ENCODE measurements at regions not wholly inside any gene's neighbourhood (a gene's known extent, or its start where the extent isn't known, plus 50 kb on each side); places are given as distances from the start of the nearest gene placed in this dataset.
A peak's percentile ranks its signal among the peaks of the same experiment; 100 is the strongest.
"Not testable (repeated sequence)": the region's sequence is repeated elsewhere in the genome, so short reads cannot be mapped to it uniquely, and the experiment has no call there.

DNA sequence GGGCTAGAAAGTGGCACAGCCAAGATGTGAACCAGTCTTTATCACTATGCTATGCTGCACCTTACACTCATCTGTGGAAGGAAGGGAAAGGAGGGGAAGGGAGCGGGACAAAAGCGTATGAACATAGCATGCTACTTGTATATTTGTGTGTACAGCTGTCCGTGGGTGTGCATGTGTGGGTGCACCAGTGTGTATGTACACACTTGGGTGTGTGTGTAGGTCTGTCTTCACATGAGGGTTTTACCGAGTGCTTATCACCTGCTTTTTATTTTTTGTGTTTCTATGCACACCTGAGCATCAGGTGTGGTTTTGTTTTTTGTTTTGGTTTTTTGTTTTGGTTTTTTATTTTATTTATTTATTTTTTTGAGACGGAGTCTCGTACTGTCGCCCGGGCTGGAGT, 255.7 kb downstream of the RRAGC start:
- H3K36me3 Mint-ChIP-seq (ENCODE audit: low read depth), result no peaks in the 10 kb centered on the region
- H3K4me1 Mint-ChIP-seq (ENCODE audit: low read depth), result no peaks in the 10 kb centered on the region
- intact Hi-C loops (cut with micrococcal nuclease), result no loop called here
- H3K4me3 Mint-ChIP-seq, result no peak overlapping the region
- peaks cover 5% of the 10 kb centered on the region for H3K27me3 Mint-ChIP-seq (ENCODE audit: insufficient read depth)
- no peaks in the 10 kb centered on the region for H3K9me3 Mint-ChIP-seq
- no peak for DNase-seq (ENCODE audit: low spot score)
- H3K27ac Mint-ChIP-seq, result no peak overlapping the region

GRCh38 chr1:38600905-38601304, 258.7 kb downstream of the RRAGC start:
- Mint-ChIP-seq H3K9me3 (no peaks in the 10 kb centered on the region), H3K4me3 (no peak overlapping the region), H3K36me3 (ENCODE audit: low read depth) (no peaks in the 10 kb centered on the region), H3K27me3 (ENCODE audit: insufficient read depth) (peaks cover 11% of the 10 kb centered on the region), H3K4me1 (ENCODE audit: low read depth) (no peaks in the 10 kb centered on the region), H3K27ac (no peak overlapping the region)
- intact Hi-C loops (cut with micrococcal nuclease), result no loop called here
- DNase-seq (ENCODE audit: low spot score), result no peak

- no peak for DNase-seq (ENCODE audit: low spot score)
- Mint-ChIP-seq H3K9me3 (peaks cover under 1% of the 10 kb centered on the region), H3K4me1 (ENCODE audit: low read depth) (no peaks in the 10 kb centered on the region), H3K27ac (no peak overlapping the region), H3K4me3 (no peak overlapping the region), H3K27me3 (ENCODE audit: insufficient read depth) (peaks cover 11% of the 10 kb centered on the region), H3K36me3 (ENCODE audit: low read depth) (no peaks in the 10 kb centered on the region)
- intact Hi-C loops (cut with micrococcal nuclease), result no loop called here
Measured at GRCh38 chr1:38600286-38600685, 259.3 kb downstream of the RRAGC start.

GRCh38 chr1:38598118-38598517, 261.5 kb downstream of the RRAGC start:
- intact Hi-C loops (cut with micrococcal nuclease), result no loop called here
- Mint-ChIP-seq H3K9me3 (peaks cover 12% of the 10 kb centered on the region), H3K4me1 (ENCODE audit: low read depth) (no peaks in the 10 kb centered on the region), H3K36me3 (ENCODE audit: low read depth) (no peaks in the 10 kb centered on the region), H3K4me3 (no peak overlapping the region), H3K27ac (no peak overlapping the region), H3K27me3 (ENCODE audit: insufficient read depth) (peaks cover 17% of the 10 kb centered on the region)
- DNase-seq (ENCODE audit: low spot score), result no peak

DNA sequence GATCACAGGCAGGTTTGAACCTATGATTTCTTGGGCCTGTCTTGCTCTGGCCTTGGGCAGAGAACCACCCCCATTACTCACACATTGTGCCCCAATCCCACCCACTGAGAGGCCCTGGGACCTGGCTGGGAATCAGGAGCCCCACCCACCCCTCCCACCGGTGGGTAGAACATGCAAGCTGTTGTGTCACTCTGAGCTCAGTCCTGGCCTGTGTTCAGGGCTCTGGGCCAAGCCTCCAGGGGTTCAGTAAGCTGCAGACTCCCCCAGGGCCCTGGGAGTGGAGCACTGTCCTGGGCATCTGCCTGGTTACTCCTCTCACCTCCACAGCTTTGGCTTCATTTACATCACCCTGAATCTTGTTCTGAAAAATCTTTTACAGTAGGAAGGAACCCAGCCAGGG, 270.5 kb downstream of the RRAGC start:
- Mint-ChIP-seq H3K27me3 (ENCODE audit: insufficient read depth) (peaks cover 10% of the 10 kb centered on the region), H3K27ac (no peak overlapping the region), H3K4me1 (ENCODE audit: low read depth) (peaks cover 11% of the 10 kb centered on the region), H3K9me3 (peaks cover 8% of the 10 kb centered on the region), H3K4me3 (no peak overlapping the region), H3K36me3 (ENCODE audit: low read depth) (no peaks in the 10 kb centered on the region)
- intact Hi-C loops (cut with micrococcal nuclease), result loop anchor here (5.0 to 10.0 kb wide), 2 partner anchors 246 to 547 kb away; no protein-coding TSS in a partner anchor
- no peak for DNase-seq (ENCODE audit: low spot score)

DNA sequence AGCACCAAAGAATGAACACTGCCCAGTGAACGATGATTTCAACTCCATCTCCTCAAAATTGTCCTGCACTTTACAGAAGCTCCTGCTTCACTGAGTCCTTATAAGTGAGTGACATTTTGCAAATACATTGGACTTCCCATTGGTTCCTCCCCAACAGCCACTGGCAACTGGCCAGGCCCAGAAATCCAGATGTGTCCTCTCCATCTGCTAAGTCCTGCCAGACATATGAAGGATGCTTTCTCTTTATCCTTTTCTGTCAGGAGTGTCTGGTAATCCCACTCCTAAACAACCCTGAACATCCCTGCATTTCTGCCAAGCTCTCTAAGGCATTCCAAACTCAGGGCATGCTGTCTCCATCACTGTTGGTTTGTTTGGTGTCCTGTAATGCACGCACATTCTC, 271.8 kb downstream of the RRAGC start:
- no peaks in the 10 kb centered on the region for H3K36me3 Mint-ChIP-seq (ENCODE audit: low read depth)
- H3K27me3 Mint-ChIP-seq (ENCODE audit: insufficient read depth), result peaks cover 12% of the 10 kb centered on the region
- H3K4me1 Mint-ChIP-seq (ENCODE audit: low read depth), result peaks cover 11% of the 10 kb centered on the region
- H3K4me3 Mint-ChIP-seq, result no peak overlapping the region
- no peak for DNase-seq (ENCODE audit: low spot score)
- peaks cover 6% of the 10 kb centered on the region for H3K9me3 Mint-ChIP-seq
- intact Hi-C loops (cut with micrococcal nuclease), result loop anchor here (1.0 to 10.0 kb wide), 5 partner anchors 53 to 561 kb away; no protein-coding TSS in a partner anchor
- H3K27ac Mint-ChIP-seq, result no peak overlapping the region

- H3K27ac Mint-ChIP-seq, result no peak overlapping the region
- no peak overlapping the region for H3K4me3 Mint-ChIP-seq
- peak; percentile 22 for DNase-seq (ENCODE audit: low spot score)
- H3K9me3 Mint-ChIP-seq, result no peaks in the 10 kb centered on the region
- H3K36me3 Mint-ChIP-seq (ENCODE audit: low read depth), result no peaks in the 10 kb centered on the region
- intact Hi-C loops (cut with micrococcal nuclease), result loop anchor here (1.0 to 10.0 kb wide), 5 partner anchors 53 to 561 kb away; no protein-coding TSS in a partner anchor
- H3K4me1 Mint-ChIP-seq (ENCODE audit: low read depth), result peaks cover 11% of the 10 kb centered on the region
- peaks cover 16% of the 10 kb centered on the region for H3K27me3 Mint-ChIP-seq (ENCODE audit: insufficient read depth)
Measured at GRCh38 chr1:38586993-38587646, 272.5 kb downstream of the RRAGC start.

DNA sequence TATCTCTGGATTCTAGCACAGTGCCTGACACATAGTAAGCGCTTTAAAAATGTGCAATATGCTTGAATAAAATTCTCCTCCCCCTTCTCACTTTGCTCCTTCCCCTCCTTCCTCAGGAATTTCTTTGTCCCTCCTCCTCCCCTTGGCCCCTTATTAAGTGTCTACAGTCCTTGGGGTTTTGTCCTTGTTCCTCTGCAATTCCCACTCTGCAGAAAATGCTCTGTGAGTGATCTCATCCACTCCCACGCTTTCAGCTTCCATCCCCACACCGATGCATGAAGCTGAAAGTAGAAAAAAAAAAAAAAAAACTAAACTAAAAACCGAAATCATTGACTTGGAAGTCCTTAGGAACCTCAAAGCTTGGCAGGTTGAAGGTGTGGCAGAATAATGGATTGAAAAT, 273.6 kb downstream of the RRAGC start:
- Mint-ChIP-seq H3K27me3 (ENCODE audit: insufficient read depth) (peaks cover 24% of the 10 kb centered on the region), H3K27ac (no peak overlapping the region), H3K9me3 (no peaks in the 10 kb centered on the region), H3K4me3 (no peak overlapping the region), H3K36me3 (ENCODE audit: low read depth) (no peaks in the 10 kb centered on the region), H3K4me1 (ENCODE audit: low read depth) (peaks cover 11% of the 10 kb centered on the region)
- DNase-seq (ENCODE audit: low spot score), result no peak
- intact Hi-C loops (cut with micrococcal nuclease), result loop anchor here (5.0 to 10.0 kb wide), 2 partner anchors 249 to 544 kb away; no protein-coding TSS in a partner anchor

- Mint-ChIP-seq H3K4me1 (ENCODE audit: low read depth) (peaks cover 11% of the 10 kb centered on the region), H3K4me3 (no peak overlapping the region), H3K9me3 (no peaks in the 10 kb centered on the region), H3K36me3 (ENCODE audit: low read depth) (no peaks in the 10 kb centered on the region), H3K27ac (no peak overlapping the region), H3K27me3 (ENCODE audit: insufficient read depth) (peaks cover 26% of the 10 kb centered on the region)
- DNase-seq (ENCODE audit: low spot score), result no peak
- intact Hi-C loops (cut with micrococcal nuclease), result loop anchor here (5.0 to 10.0 kb wide), 2 partner anchors 249 to 543 kb away; no protein-coding TSS in a partner anchor
Measured at GRCh38 chr1:38585460-38585859, 274.1 kb downstream of the RRAGC start.

GRCh38 chr1:38584448-38585355, 274.9 kb downstream of the RRAGC start:
- DNase-seq (ENCODE audit: low spot score), result no peak
- no peaks in the 10 kb centered on the region for H3K9me3 Mint-ChIP-seq
- peaks cover 11% of the 10 kb centered on the region for H3K4me1 Mint-ChIP-seq (ENCODE audit: low read depth)
- intact Hi-C loops (cut with micrococcal nuclease), result loop anchor here (5.0 to 10.0 kb wide), 2 partner anchors 250 to 542 kb away; no protein-coding TSS in a partner anchor
- no peak overlapping the region for H3K27ac Mint-ChIP-seq
- no peak overlapping the region for H3K4me3 Mint-ChIP-seq
- peaks cover 31% of the 10 kb centered on the region for H3K27me3 Mint-ChIP-seq (ENCODE audit: insufficient read depth)
- H3K36me3 Mint-ChIP-seq (ENCODE audit: low read depth), result no peaks in the 10 kb centered on the region

- Mint-ChIP-seq H3K4me1 (ENCODE audit: low read depth) (peaks cover 12% of the 10 kb centered on the region), H3K27me3 (ENCODE audit: insufficient read depth) (peaks cover 44% of the 10 kb centered on the region)
- not testable (repeated sequence) for DNase-seq (ENCODE audit: low spot score); H3K9me3 Mint-ChIP-seq; H3K4me3 Mint-ChIP-seq; H3K36me3 Mint-ChIP-seq (ENCODE audit: low read depth); H3K27ac Mint-ChIP-seq
- intact Hi-C loops (cut with micrococcal nuclease), result loop anchor here (10.0 kb wide), 1 partner anchor 252 kb away; no protein-coding TSS in a partner anchor
Measured at GRCh38 chr1:38583287-38583686, 276.3 kb downstream of the RRAGC start.

DNA sequence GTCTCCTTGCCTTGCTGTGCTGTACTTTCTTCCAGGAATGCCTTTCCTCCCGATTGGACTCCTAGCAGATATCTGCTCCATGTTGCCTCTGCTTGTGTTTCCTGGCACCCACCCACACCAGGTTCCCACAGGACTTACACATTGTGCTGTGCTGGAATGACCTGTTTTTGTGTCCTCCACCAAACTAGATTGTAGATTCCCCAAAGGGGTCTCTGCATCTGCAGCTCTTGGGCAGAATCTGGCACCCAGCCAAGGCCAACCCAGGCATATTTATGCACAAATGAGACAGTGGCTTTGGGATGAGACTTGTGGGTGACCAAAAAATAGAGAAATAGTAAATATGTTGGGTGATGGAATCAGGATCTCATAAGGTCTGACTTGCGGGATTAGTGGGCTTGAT, 278.2 kb downstream of the RRAGC start:
- Mint-ChIP-seq H3K27me3 (ENCODE audit: insufficient read depth) (peaks cover 52% of the 10 kb centered on the region), H3K4me3 (no peak overlapping the region), H3K27ac (no peak overlapping the region), H3K36me3 (ENCODE audit: low read depth) (no peaks in the 10 kb centered on the region), H3K9me3 (no peaks in the 10 kb centered on the region), H3K4me1 (ENCODE audit: low read depth) (peaks cover 22% of the 10 kb centered on the region)
- no peak for DNase-seq (ENCODE audit: low spot score)
- intact Hi-C loops (cut with micrococcal nuclease), result loop anchor here (10.0 kb wide), 1 partner anchor 253 kb away; no protein-coding TSS in a partner anchor

GRCh38 chr1:38580594-38580993, 279.0 kb downstream of the RRAGC start:
- intact Hi-C loops (cut with micrococcal nuclease), result loop anchor here (10.0 kb wide), 1 partner anchor 254 kb away; no protein-coding TSS in a partner anchor
- no peaks in the 10 kb centered on the region for H3K9me3 Mint-ChIP-seq
- H3K4me3 Mint-ChIP-seq, result no peak overlapping the region
- H3K27ac Mint-ChIP-seq, result no peak overlapping the region
- no peaks in the 10 kb centered on the region for H3K36me3 Mint-ChIP-seq (ENCODE audit: low read depth)
- peaks cover 19% of the 10 kb centered on the region for H3K4me1 Mint-ChIP-seq (ENCODE audit: low read depth)
- H3K27me3 Mint-ChIP-seq (ENCODE audit: insufficient read depth), result peaks cover 56% of the 10 kb centered on the region
- no peak for DNase-seq (ENCODE audit: low spot score)
